Common myeloid progenitor, CD34-positive (primary cell): ENCODE measurements at regions not wholly inside any gene's neighbourhood (a gene's known extent, or its start where the extent isn't known, plus 50 kb on each side); places are given as distances from the start of the nearest gene placed in this dataset.

Experiments
- CTCF ChIA-PET: fragments of 350-600 bp; sonication (Branson Sonifier 250); formaldehyde crosslinking; loops from one replicate; lab custom pipeline; 2021; ENCODE audit warnings: antibody characterized with exemption; lab: Charles Lee
- POLR2A ChIA-PET: fragments of 350-600 bp; sonication (Branson Sonifier 250); formaldehyde crosslinking; loops from one replicate; lab custom pipeline; 2021; ENCODE audit warnings: antibody characterized with exemption; lab: Charles Lee
- DNase-seq, 3 donors: peaks; one replicate each; pipeline versions ENCODE4 v3.0.0 to v3.0.0-alpha.2; 2013
- H3K27ac ChIP-seq, 2 experiments: 1 replicate in 1 of 2; 2 replicates in 1 of 2; pipeline ENCODE4 v1.7.0; 2013; ENCODE audit warnings: inconsistent platforms in 2 of 2, low read length in 2 of 2, mild to moderate bottlenecking in 2 of 2, low read depth in 1 of 2, moderate library complexity in 1 of 2; ENCODE audit not compliant: severe bottlenecking in 2 of 2, insufficient read depth in 1 of 2, poor library complexity in 1 of 2
- H3K27me3 ChIP-seq, 5 experiments: replicated peaks in 2 of 5; 1 replicate in 3 of 5; 2 replicates in 2 of 5; pipeline versions ENCODE4 v1.6.1 to v1.7.0; 2013; ENCODE audit warnings: low read length in 4 of 5, mild to moderate bottlenecking in 2 of 5, moderate library complexity in 2 of 5, inconsistent platforms in 1 of 5; ENCODE audit not compliant: insufficient read depth in 5 of 5, control insufficient read depth in 4 of 5
- H3K36me3 ChIP-seq, 4 experiments: 1 replicate in 2 of 4; 2 replicates in 2 of 4; pipeline versions ENCODE4 v1.6.1 to v1.7.0; 2013; ENCODE audit warnings: low read length in 3 of 4, control low read depth in 1 of 4, mild to moderate bottlenecking in 1 of 4; ENCODE audit not compliant: control insufficient read depth in 4 of 4, insufficient read depth in 4 of 4
- H3K4me1 ChIP-seq, 4 experiments: 1 replicate in 3 of 4; 2 replicates in 1 of 4; pipeline versions ENCODE4 v1.6.1 to v1.7.1; 2013; ENCODE audit warnings: low read length in 3 of 4, mild to moderate bottlenecking in 3 of 4, control low read depth in 1 of 4, inconsistent platforms in 1 of 4, moderate library complexity in 1 of 4; ENCODE audit not compliant: control insufficient read depth in 4 of 4, insufficient read depth in 4 of 4; ENCODE audit errors: control extremely low read depth in 1 of 4
- H3K4me3 ChIP-seq, 7 experiments: 1 replicate in 4 of 7; 2 replicates in 3 of 7; pipeline versions ENCODE4 v1.5.1 to v1.7.0; 2013; ENCODE audit warnings: mild to moderate bottlenecking in 7 of 7, low read length in 6 of 7, moderate library complexity in 6 of 7, inconsistent platforms in 2 of 7, low read depth in 2 of 7, control low read depth in 1 of 7; ENCODE audit not compliant: insufficient read depth in 4 of 7, control insufficient read depth in 1 of 7; ENCODE audit errors: extremely low read depth in 1 of 7
- H3K9me3 ChIP-seq, 5 experiments: 1 replicate in 4 of 5; 2 replicates in 1 of 5; pipeline versions ENCODE4 v1.6.1 to v1.7.1; 2013; ENCODE audit warnings: low read length in 4 of 5, mild to moderate bottlenecking in 2 of 5, inconsistent platforms in 1 of 5, low read depth in 1 of 5, moderate library complexity in 1 of 5; ENCODE audit not compliant: control insufficient read depth in 4 of 5, insufficient read depth in 2 of 5; ENCODE audit errors: control extremely low read depth in 1 of 5
- WGBS: methylation state at CpG from one replicate; pipeline ENCODE4 v1.1.5; 2013; ENCODE audit not compliant: insufficient coverage; 5-methylcytosine and 5-hydroxymethylcytosine counted together

GRCh38 chr5:104513640-104514072, 951.1 kb upstream of the NUDT12 start:
- Histone ChIP-seq H3K4me1 (no peaks in the 10 kb centered on the region), H3K27ac (no peak overlapping the region), H3K9me3 (peaks cover 0 to 3% (median 0%) of the 10 kb centered on the region in 5 experiments), H3K27me3 (no peaks in the 10 kb centered on the region), H3K4me3 (no peak overlapping the region), H3K36me3 (no peaks in the 10 kb centered on the region)
- no peak for DNase-seq
- POLR2A ChIA-PET, result no interaction called here
- CTCF ChIA-PET, result interaction anchor here (1.0 kb wide), 1 partner anchor 15 kb away, joined by 3 read pairs; no protein-coding TSS in a partner anchor

GRCh38 chr5:104513121-104513602, 950.6 kb upstream of the NUDT12 start:
- Histone ChIP-seq H3K4me1 (no peaks in the 10 kb centered on the region), H3K27ac (no peak overlapping the region), H3K4me3 (no peak overlapping the region), H3K36me3 (no peaks in the 10 kb centered on the region), H3K9me3 (peaks cover 0 to 3% (median 0%) of the 10 kb centered on the region in 5 experiments), H3K27me3 (no peaks in the 10 kb centered on the region)
- CTCF ChIA-PET, result interaction anchor here (1.0 kb wide), 1 partner anchor 16 kb away, joined by 3 read pairs; no protein-coding TSS in a partner anchor
- no peak for DNase-seq
- no CpG with 5 or more reads among the region's 3 CpGs for WGBS
- POLR2A ChIA-PET, result no interaction called here

GRCh38 chr5:104512063-104512825, 949.7 kb upstream of the NUDT12 start:
- ChIA-PET POLR2A (no interaction called here), CTCF (no interaction called here)
- Histone ChIP-seq H3K27me3 (no peaks in the 10 kb centered on the region), H3K4me1 (no peaks in the 10 kb centered on the region), H3K9me3 (peaks cover 0 to 3% (median 0%) of the 10 kb centered on the region in 5 experiments), H3K4me3 (no peak overlapping the region), H3K36me3 (no peaks in the 10 kb centered on the region), H3K27ac (no peak overlapping the region)
- WGBS, result no CpG with 5 or more reads among the region's 4 CpGs
- DNase-seq, result no peak

GRCh38 chr5:104498281-104498680, 935.7 kb upstream of the NUDT12 start:
- no peak overlapping the region for H3K27ac ChIP-seq
- 40% methylated on average over 1 of the region's 1 CpG for WGBS
- H3K9me3 ChIP-seq, result no peaks in the 10 kb centered on the region
- no peak for DNase-seq
- H3K36me3 ChIP-seq, result no peaks in the 10 kb centered on the region
- H3K27me3 ChIP-seq, result no peaks in the 10 kb centered on the region
- POLR2A ChIA-PET, result no interaction called here
- CTCF ChIA-PET, result no interaction called here
- no peaks in the 10 kb centered on the region for H3K4me1 ChIP-seq
- no peak overlapping the region for H3K4me3 ChIP-seq

- H3K4me1 ChIP-seq, result no peaks in the 10 kb centered on the region
- no peak overlapping the region for H3K4me3 ChIP-seq
- H3K9me3 ChIP-seq, result no peaks in the 10 kb centered on the region
- POLR2A ChIA-PET, result no interaction called here
- no peak for DNase-seq
- H3K36me3 ChIP-seq, result no peaks in the 10 kb centered on the region
- WGBS, result no CpG with 5 or more reads among the region's 2 CpGs
- H3K27ac ChIP-seq, result no peak overlapping the region
- no peaks in the 10 kb centered on the region for H3K27me3 ChIP-seq
- CTCF ChIA-PET, result no interaction called here
Measured at GRCh38 chr5:104494083-104494482, 931.5 kb upstream of the NUDT12 start.

GRCh38 chr5:104472811-104473210, 910.2 kb upstream of the NUDT12 start:
- Histone ChIP-seq H3K27ac (no peak overlapping the region), H3K27me3 (no peaks in the 10 kb centered on the region), H3K4me1 (no peaks in the 10 kb centered on the region), H3K36me3 (no peaks in the 10 kb centered on the region), H3K9me3 (peaks cover 0 to 2% (median 0%) of the 10 kb centered on the region in 5 experiments), H3K4me3 (no peak overlapping the region)
- POLR2A ChIA-PET, result no interaction called here
- CTCF ChIA-PET, result no interaction called here
- DNase-seq, result no peak
- WGBS, result no CpG with 5 or more reads among the region's 3 CpGs

GRCh38 chr5:104456122-104456521, 893.5 kb upstream of the NUDT12 start:
- POLR2A ChIA-PET, result no interaction called here
- Histone ChIP-seq H3K27me3 (no peaks in the 10 kb centered on the region), H3K36me3 (no peaks in the 10 kb centered on the region), H3K27ac (no peak overlapping the region), H3K4me1 (no peaks in the 10 kb centered on the region), H3K4me3 (no peak overlapping the region), H3K9me3 (peaks cover 0 to 1% (median 0%) of the 10 kb centered on the region in 5 experiments)
- no peak for DNase-seq
- CTCF ChIA-PET, result no interaction called here
- no CpG with 5 or more reads among the region's 3 CpGs for WGBS
